ENCODE measurements at regions not wholly inside any gene's neighbourhood (a gene's known extent, or its start where the extent isn't known, plus 50 kb on each side); places are given as distances from the start of the nearest gene placed in this dataset.

GRCh38 chr3:31147550-31147949 lies 253.1 kb upstream of the GADL1 start:
- Histone ChIP-seq H3K23ac (ENCODE audit: insufficient read length, low read depth, low read length) (no peak overlapping the region), H2BK20ac (ENCODE audit: low read depth, low read length, poor library complexity, severe bottlenecking) (no peak overlapping the region), H3K4me1 (ENCODE audit: insufficient read depth, low read length) (peaks cover 7% of the 10 kb centered on the region; the same call in 1 of the 2 replicates), H2AFZ (ENCODE audit: low read length) (no peak overlapping the region), H3K79me2 (ENCODE audit: insufficient read depth, low read length) (no peaks in the 10 kb centered on the region), H3K56ac (ENCODE audit: insufficient read length, low read depth, low read length) (no peak overlapping the region), H3K4me2 (ENCODE audit: insufficient read depth, insufficient read length, low read length) (no peak overlapping the region), H4K91ac (ENCODE audit: insufficient read length, low read depth, low read length) (no peak overlapping the region), H3T11ph (ENCODE audit: low read length) (no peak overlapping the region), H3K9ac (ENCODE audit: extremely low read depth, insufficient read length, low read length) (no peak overlapping the region), H3K23me2 (ENCODE audit: insufficient read length, low read depth, low read length, poor library complexity, severe bottlenecking) (no peaks in the 10 kb centered on the region), H3K9me3 (ENCODE audit: control insufficient read depth, low read depth, low read length) (peaks cover 11% of the 10 kb centered on the region), H2BK15ac (ENCODE audit: low read depth, low read length) (no peak overlapping the region), H3K27me3 (ENCODE audit: insufficient read depth, low read length) (no peaks in the 10 kb centered on the region), H4K8ac (replicated peaks; ENCODE audit: insufficient read length, low read depth, low read length) (no peak overlapping the region), H2BK120ac (ENCODE audit: low read depth, low read length, poor library complexity, severe bottlenecking) (no peak overlapping the region), H2BK5ac (ENCODE audit: insufficient read length, low read length) (no peak overlapping the region), H3K79me1 (ENCODE audit: insufficient read depth, low read depth, low read length, poor library complexity, severe bottlenecking) (no peaks in the 10 kb centered on the region), H3K27ac (ENCODE audit: insufficient read length, low read depth, low read length) (no peak overlapping the region), H2AK5ac (ENCODE audit: insufficient read length, low read length) (no peak overlapping the region), H3K4ac (ENCODE audit: low read depth, low read length) (no peak overlapping the region), H3K14ac (ENCODE audit: insufficient read depth, low read length) (no peak overlapping the region), H2BK12ac (ENCODE audit: insufficient read length, low read depth, low read length) (no peak overlapping the region), H3K18ac (ENCODE audit: insufficient read length, low read depth, low read length) (no peak overlapping the region), H4K20me1 (ENCODE audit: control insufficient read depth, insufficient read depth, insufficient read length) (no peaks in the 10 kb centered on the region), H4K5ac (ENCODE audit: insufficient read length, low read depth, low read length) (no peak overlapping the region)
- Mint-ChIP-seq H3K4me1 (peaks cover 18 to 24% of the 10 kb centered on the region in 2 experiments), H3K9me3 (peaks cover 37% of the 10 kb centered on the region in 2 experiments), H3K4me3 (no peak overlapping the region), H3K27me3 (ENCODE audit: low read depth) (no peaks in the 10 kb centered on the region), H3K36me3 (ENCODE audit: insufficient read depth in 1 of 3, low read depth in 3 of 3) (peaks cover 14 to 51% (median 20%) of the 10 kb centered on the region in 3 experiments), H3K27ac (no peak overlapping the region)
- WGBS (ENCODE audit: extremely low coverage, insufficient read length, low lambda C conversion rate), result no CpG with 5 or more reads among the region's 2 CpGs
- DNase-seq, result no peak
- no peak for TF ChIP-seq CTCF (conservative IDR thresholded peaks at IDR 0.05)
